HCEC 1CT (cell line): ENCODE measurements at regions not wholly inside any gene's neighbourhood (a gene's known extent, or its start where the extent isn't known, plus 50 kb on each side); places are given as distances from the start of the nearest gene placed in this dataset.

Source experiments
- DNase-seq: peaks from one replicate; pipeline ENCODE4 v3.0.0-alpha.2; 2017

- DNase-seq = no peak
These were observed 87.3 kb upstream of the ZNF618 start for GRCh38 chr9:113788616-113789330.

- DNase-seq = no peak
These were observed 86.0 kb upstream of the ZNF618 start for GRCh38 chr9:113790093-113790492.

- DNase-seq = no peak
These were observed 82.6 kb upstream of the ZNF618 start for GRCh38 chr9:113793558-113793957.

- DNase-seq = no peak
These were observed 81.4 kb upstream of the ZNF618 start for GRCh38 chr9:113794721-113795120.

- DNase-seq = no peak
These were observed 80.2 kb upstream of the ZNF618 start for GRCh38 chr9:113795811-113796392.

GRCh38 chr9:113796646-113797426, 79.3 kb upstream of the ZNF618 start:
- DNase-seq = no peak

GRCh38 chr9:113798062-113799030, 77.8 kb upstream of the ZNF618 start:
- peak; percentile 47 for DNase-seq

GRCh38 chr9:113800276-113800675, 75.8 kb upstream of the ZNF618 start:
- DNase-seq = no peak

- DNase-seq = no peak
These were observed 72.1 kb upstream of the ZNF618 start for GRCh38 chr9:113803811-113804589.

- no peak for DNase-seq
These were observed 70.5 kb upstream of the ZNF618 start for GRCh38 chr9:113805486-113806132.

- DNase-seq = peak; percentile 54
These were observed 68.7 kb upstream of the ZNF618 start for GRCh38 chr9:113807173-113808061.

GRCh38 chr9:113808391-113809358, 67.4 kb upstream of the ZNF618 start:
- peak; percentile 90 for DNase-seq

- no peak for DNase-seq
These were observed 58.9 kb upstream of the ZNF618 start for GRCh38 chr9:113817171-113817570.

GRCh38 chr9:113818391-113818790, 57.7 kb upstream of the ZNF618 start:
- DNase-seq = no peak

GRCh38 chr9:113822315-113822714, 53.8 kb upstream of the ZNF618 start:
- DNase-seq = no peak

GRCh38 chr9:113823421-113823820, 52.7 kb upstream of the ZNF618 start:
- DNase-seq = no peak
